ENCODE measurements at regions not wholly inside any gene's neighbourhood (a gene's known extent, or its start where the extent isn't known, plus 50 kb on each side); places are given as distances from the start of the nearest gene placed in this dataset.

DNA sequence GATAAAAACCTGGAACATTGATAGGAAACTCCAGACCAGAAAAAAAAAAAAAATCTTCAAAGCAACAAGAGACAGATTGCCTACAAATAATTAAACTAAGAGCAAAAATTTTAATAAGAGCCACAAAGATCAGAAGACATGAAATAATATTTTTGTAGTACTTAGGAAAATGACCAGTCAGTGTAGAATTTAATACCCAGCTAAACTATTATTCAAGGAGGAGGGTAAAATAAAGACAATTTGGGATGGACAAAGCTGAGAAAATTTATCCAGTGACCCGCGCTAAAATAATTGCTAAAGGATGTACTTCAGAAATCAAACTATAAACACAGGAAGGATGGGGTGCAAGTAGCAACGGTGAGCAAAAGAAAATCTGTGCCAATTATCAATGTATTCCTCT is 133.2 kb downstream of the AQP9 start:
- Histone ChIP-seq H3K36me3 (ENCODE audit: control insufficient read depth, insufficient read depth, low read length) (no peaks in the 10 kb centered on the region), H3K9me3 (ENCODE audit: control insufficient read depth, insufficient read depth, low read length) (no peaks in the 10 kb centered on the region), H3K27ac (ENCODE audit: low read length) (no peak overlapping the region), H3K27me3 (ENCODE audit: control insufficient read depth, insufficient read depth, low read length) (no peaks in the 10 kb centered on the region), H3K4me1 (ENCODE audit: control insufficient read depth, insufficient read depth, low read length) (no peaks in the 10 kb centered on the region), H3K4me3 (ENCODE audit: low read length) (no peak overlapping the region)
- WGBS (ENCODE audit: insufficient coverage, insufficient read length) = no CpG with 5 or more reads among the region's 3 CpGs
- DNase-seq (ENCODE audit: low read depth, low spot score) = no peak

DNA sequence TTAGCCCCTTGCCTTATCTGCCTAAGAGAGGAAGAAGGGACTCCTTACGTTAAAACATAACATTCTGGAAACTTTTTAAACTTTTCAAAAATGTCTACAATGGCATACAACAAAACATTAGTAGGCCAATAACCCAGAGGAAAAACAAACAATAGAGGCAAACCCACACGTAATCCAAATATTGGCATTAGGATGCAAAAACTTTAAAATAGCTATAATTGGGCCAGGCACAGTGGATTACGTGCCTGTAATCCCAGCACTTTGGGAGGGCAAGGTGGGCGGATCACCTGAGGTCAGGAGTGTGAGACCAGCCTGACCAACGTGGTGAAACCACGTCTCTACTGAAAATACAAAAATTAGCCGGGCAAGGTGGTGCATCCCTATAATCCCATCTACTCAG is 134.9 kb downstream of the AQP9 start:
- Histone ChIP-seq H3K9me3 (ENCODE audit: control insufficient read depth, insufficient read depth, low read length) (no peaks in the 10 kb centered on the region), H3K4me1 (ENCODE audit: control insufficient read depth, insufficient read depth, low read length) (no peaks in the 10 kb centered on the region), H3K4me3 (ENCODE audit: low read length) (no peak overlapping the region), H3K36me3 (ENCODE audit: control insufficient read depth, insufficient read depth, low read length) (no peaks in the 10 kb centered on the region), H3K27ac (ENCODE audit: low read length) (no peak overlapping the region), H3K27me3 (ENCODE audit: control insufficient read depth, insufficient read depth, low read length) (no peaks in the 10 kb centered on the region)
- no peak for DNase-seq (ENCODE audit: low read depth, low spot score)
- WGBS (ENCODE audit: insufficient coverage, insufficient read length) = no CpG with 5 or more reads among the region's 7 CpGs

DNA sequence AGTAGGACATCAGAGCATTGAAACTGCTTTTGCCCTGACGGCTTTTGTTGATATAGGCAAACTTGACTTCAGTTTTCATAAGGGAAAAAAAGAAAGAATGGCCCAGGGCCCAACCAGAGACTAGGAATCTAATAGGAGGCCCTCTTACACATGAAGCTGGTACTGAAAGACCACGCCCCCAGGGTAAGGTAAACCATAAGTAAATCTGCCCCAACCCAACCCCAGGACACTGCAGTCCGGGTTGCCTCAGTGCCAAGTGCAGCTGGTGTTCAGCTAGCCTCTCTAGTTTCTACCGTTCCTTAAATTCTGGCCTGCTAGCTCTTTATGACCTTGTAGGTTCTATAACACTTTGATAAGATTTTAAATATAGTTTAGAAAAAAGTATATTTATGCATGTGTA is 136.7 kb downstream of the AQP9 start:
- WGBS (ENCODE audit: insufficient coverage, insufficient read length) = no CpG with 5 or more reads among the region's 4 CpGs
- Histone ChIP-seq H3K4me1 (ENCODE audit: control insufficient read depth, insufficient read depth, low read length) (no peaks in the 10 kb centered on the region), H3K9me3 (ENCODE audit: control insufficient read depth, insufficient read depth, low read length) (no peaks in the 10 kb centered on the region), H3K4me3 (ENCODE audit: low read length) (no peak overlapping the region), H3K36me3 (ENCODE audit: control insufficient read depth, insufficient read depth, low read length) (no peaks in the 10 kb centered on the region), H3K27ac (ENCODE audit: low read length) (no peak overlapping the region), H3K27me3 (ENCODE audit: control insufficient read depth, insufficient read depth, low read length) (no peaks in the 10 kb centered on the region)
- no peak for DNase-seq (ENCODE audit: low read depth, low spot score)

DNA sequence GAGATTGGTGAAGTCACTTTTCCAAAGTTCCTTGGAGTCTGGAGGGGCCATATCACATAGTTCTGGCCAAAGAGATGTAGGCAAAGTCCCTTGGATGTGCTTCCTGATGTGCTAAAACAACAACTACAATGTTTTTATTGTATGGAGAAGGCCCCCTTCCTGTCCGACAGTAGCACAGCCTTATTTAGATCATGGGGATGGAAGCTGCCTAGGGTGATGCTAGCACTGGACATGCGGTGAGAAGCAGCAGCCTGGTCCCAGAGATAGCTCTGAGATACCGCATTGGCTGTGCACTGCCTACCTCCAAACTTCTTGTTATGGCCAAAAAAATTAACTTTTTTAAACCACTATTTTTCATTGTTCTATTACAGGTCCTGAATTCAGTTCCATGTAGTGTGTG is 137.6 kb downstream of the AQP9 start:
- Histone ChIP-seq H3K4me1 (ENCODE audit: control insufficient read depth, insufficient read depth, low read length) (no peaks in the 10 kb centered on the region), H3K27ac (ENCODE audit: low read length) (no peak overlapping the region), H3K4me3 (ENCODE audit: low read length) (no peak overlapping the region), H3K36me3 (ENCODE audit: control insufficient read depth, insufficient read depth, low read length) (no peaks in the 10 kb centered on the region), H3K27me3 (ENCODE audit: control insufficient read depth, insufficient read depth, low read length) (no peaks in the 10 kb centered on the region), H3K9me3 (ENCODE audit: control insufficient read depth, insufficient read depth, low read length) (no peaks in the 10 kb centered on the region)
- no peak for DNase-seq (ENCODE audit: low read depth, low spot score)
- whole genome bisulfite sequencing (ENCODE audit: insufficient coverage, insufficient read length) = no CpG with 5 or more reads among the region's 3 CpGs

DNA sequence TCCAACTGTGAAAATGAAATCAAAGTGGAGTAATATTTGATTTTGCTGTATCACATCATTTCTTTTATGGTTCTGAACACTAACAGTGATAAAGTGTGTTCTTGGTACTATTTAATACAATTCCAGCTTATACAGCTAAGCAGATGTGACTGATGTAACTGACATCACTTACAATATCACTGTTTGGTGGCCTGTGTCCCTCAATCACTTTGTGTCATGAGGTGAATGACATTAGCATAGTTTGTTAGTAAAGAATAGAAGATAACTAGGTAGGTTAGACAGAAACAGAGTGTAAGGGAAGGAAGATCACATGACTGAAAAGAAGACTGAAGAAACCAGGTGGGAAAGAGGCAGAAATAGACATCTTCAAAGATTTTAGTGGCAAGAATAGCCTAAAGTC is 138.7 kb downstream of the AQP9 start:
- no peak overlapping the region for H3K4me3 ChIP-seq (ENCODE audit: low read length)
- no peaks in the 10 kb centered on the region for H3K36me3 ChIP-seq (ENCODE audit: control insufficient read depth, insufficient read depth, low read length)
- H3K9me3 ChIP-seq (ENCODE audit: control insufficient read depth, insufficient read depth, low read length) = no peaks in the 10 kb centered on the region
- H3K27me3 ChIP-seq (ENCODE audit: control insufficient read depth, insufficient read depth, low read length) = no peaks in the 10 kb centered on the region
- H3K4me1 ChIP-seq (ENCODE audit: control insufficient read depth, insufficient read depth, low read length) = no peaks in the 10 kb centered on the region
- DNase-seq (ENCODE audit: low read depth, low spot score) = no peak
- no peak overlapping the region for H3K27ac ChIP-seq (ENCODE audit: low read length)

DNA sequence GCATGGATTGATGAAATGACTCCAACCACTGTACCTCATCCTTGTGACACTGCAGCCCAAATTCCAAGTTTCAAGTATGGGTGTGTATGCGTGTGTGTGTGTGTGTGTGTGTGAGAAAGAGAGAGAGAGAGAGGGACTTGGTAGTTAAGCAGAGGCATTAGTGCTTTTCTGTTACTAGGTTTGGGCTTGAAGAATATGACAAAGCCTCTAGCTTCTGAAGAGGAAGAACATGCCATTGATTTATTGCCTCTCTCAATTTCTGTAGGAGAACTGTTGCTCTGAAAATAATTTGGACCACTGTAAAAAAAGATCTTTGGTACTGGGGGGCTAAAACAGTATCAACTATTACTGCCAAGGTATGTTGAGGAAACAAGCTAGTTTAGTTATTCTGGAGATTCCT is 139.2 kb downstream of the AQP9 start:
- WGBS (ENCODE audit: insufficient coverage, insufficient read length) = no CpG with 5 or more reads among the region's 1 CpG
- Histone ChIP-seq H3K27ac (ENCODE audit: low read length) (no peak overlapping the region), H3K9me3 (ENCODE audit: control insufficient read depth, insufficient read depth, low read length) (no peaks in the 10 kb centered on the region), H3K4me1 (ENCODE audit: control insufficient read depth, insufficient read depth, low read length) (no peaks in the 10 kb centered on the region), H3K36me3 (ENCODE audit: control insufficient read depth, insufficient read depth, low read length) (no peaks in the 10 kb centered on the region), H3K4me3 (ENCODE audit: low read length) (no peak overlapping the region), H3K27me3 (ENCODE audit: control insufficient read depth, insufficient read depth, low read length) (no peaks in the 10 kb centered on the region)
- no peak for DNase-seq (ENCODE audit: low read depth, low spot score)

DNA sequence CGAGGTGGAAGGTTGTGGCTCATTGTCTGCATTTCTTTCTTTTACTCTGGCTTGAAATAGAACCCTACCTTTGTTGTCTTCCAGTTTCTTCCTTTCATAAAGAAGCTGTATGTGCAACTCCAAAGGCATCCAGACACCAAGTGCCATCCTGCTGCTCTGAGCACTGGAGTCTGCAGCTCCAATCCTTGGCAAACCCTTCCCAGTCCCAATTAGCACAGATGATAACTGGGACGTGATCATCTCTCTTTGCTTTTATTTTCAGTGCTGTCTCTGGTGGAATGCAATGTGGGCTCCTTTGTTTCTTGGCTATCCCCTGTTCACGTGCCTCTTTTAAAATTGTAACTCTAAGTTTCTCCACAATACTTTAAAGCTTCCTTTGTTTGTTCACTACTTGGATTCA is 140.9 kb downstream of the AQP9 start:
- no peaks in the 10 kb centered on the region for H3K36me3 ChIP-seq (ENCODE audit: control insufficient read depth, insufficient read depth, low read length)
- no peaks in the 10 kb centered on the region for H3K9me3 ChIP-seq (ENCODE audit: control insufficient read depth, insufficient read depth, low read length)
- H3K4me1 ChIP-seq (ENCODE audit: control insufficient read depth, insufficient read depth, low read length) = no peaks in the 10 kb centered on the region
- H3K27me3 ChIP-seq (ENCODE audit: control insufficient read depth, insufficient read depth, low read length) = no peaks in the 10 kb centered on the region
- WGBS (ENCODE audit: insufficient coverage, insufficient read length) = no CpG with 5 or more reads among the region's 3 CpGs
- H3K27ac ChIP-seq (ENCODE audit: low read length) = no peak overlapping the region
- DNase-seq (ENCODE audit: low read depth, low spot score) = no peak
- no peak overlapping the region for H3K4me3 ChIP-seq (ENCODE audit: low read length)

DNA sequence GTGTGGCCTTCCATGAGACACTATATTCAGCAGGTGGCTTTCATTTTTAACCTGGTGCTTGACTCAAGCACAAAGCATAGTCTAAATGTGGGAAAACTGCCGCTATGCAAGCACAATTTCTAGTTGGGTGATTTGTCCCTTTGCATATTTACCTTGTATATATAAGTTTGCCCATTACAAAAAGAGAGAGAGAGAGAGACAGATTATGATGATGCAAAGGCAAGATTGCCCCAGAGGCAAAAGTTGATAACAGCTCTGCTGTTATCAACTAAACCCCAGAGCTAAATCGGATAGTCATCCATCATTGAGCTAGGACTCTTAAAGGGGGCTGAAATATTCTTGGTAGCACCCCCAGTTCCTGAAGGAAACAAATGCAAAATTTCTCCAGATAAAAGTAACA is 141.5 kb downstream of the AQP9 start:
- Histone ChIP-seq H3K36me3 (ENCODE audit: control insufficient read depth, insufficient read depth, low read length) (no peaks in the 10 kb centered on the region), H3K4me3 (ENCODE audit: low read length) (no peak overlapping the region), H3K27me3 (ENCODE audit: control insufficient read depth, insufficient read depth, low read length) (no peaks in the 10 kb centered on the region), H3K4me1 (ENCODE audit: control insufficient read depth, insufficient read depth, low read length) (no peaks in the 10 kb centered on the region), H3K9me3 (ENCODE audit: control insufficient read depth, insufficient read depth, low read length) (no peaks in the 10 kb centered on the region), H3K27ac (ENCODE audit: low read length) (no peak overlapping the region)
- DNase-seq (ENCODE audit: low read depth, low spot score) = no peak
- WGBS (ENCODE audit: insufficient coverage, insufficient read length) = no CpG with 5 or more reads among the region's 2 CpGs

DNA sequence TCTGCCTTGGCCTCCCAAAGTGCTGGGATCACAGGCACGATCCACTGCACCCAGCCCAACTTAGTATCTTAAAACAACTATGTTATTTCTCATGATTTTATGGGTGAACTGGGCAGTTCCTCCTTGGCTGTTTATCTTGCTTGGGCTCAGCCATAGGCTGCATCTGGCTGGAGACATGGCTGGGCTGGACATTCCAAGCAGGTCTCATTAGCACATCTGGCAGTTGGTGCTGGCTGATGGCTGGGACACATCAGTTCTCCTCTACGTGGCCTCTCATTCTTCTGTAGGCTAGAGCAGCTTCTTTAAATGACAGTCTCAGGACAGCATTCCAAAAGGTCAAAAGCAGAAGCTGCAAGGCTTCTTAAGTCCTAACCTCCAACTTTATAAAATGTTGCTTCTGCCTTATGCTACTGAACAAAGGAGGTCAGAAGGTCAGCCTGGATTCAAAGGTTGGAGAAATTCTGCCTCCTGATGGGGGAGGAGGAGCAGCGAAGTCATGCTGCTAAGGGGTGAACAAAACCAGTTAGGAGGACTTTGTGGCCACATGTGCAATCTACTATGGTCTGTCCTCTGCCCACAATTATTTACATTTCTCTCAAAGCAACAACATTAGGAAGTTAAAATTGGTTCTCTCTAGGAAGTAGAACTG is 144.0 kb downstream of the AQP9 start:
- no peak overlapping the region for H3K4me3 ChIP-seq (ENCODE audit: low read length)
- no peaks in the 10 kb centered on the region for H3K36me3 ChIP-seq (ENCODE audit: control insufficient read depth, insufficient read depth, low read length)
- H3K9me3 ChIP-seq (ENCODE audit: control insufficient read depth, insufficient read depth, low read length) = no peaks in the 10 kb centered on the region
- no CpG with 5 or more reads among the region's 3 CpGs for WGBS (ENCODE audit: insufficient coverage, insufficient read length)
- DNase-seq (ENCODE audit: low read depth, low spot score) = no peak
- H3K27ac ChIP-seq (ENCODE audit: low read length) = no peak overlapping the region
- no peaks in the 10 kb centered on the region for H3K27me3 ChIP-seq (ENCODE audit: control insufficient read depth, insufficient read depth, low read length)
- no peaks in the 10 kb centered on the region for H3K4me1 ChIP-seq (ENCODE audit: control insufficient read depth, insufficient read depth, low read length)

DNA sequence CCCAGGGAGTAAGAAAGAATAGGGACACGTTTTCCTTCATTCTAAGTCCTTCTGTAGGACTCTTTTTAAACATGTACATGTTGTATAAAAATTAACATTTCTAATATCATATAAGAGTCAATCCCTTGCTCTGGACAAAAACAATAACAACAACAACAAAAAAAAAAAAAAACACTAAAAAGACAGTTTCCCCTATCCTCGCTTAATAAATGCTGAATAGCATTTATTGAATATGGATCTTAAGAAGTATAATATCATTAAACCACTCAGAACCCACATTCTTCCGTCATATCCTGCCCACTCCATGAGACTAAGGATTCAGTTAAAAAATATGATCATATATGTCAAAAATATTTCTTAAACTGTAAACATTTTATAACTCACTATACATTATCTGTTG is 145.1 kb downstream of the AQP9 start:
- H3K4me1 ChIP-seq (ENCODE audit: control insufficient read depth, insufficient read depth, low read length) = no peaks in the 10 kb centered on the region
- WGBS (ENCODE audit: insufficient coverage, insufficient read length) = no CpG with 5 or more reads among the region's 3 CpGs
- H3K4me3 ChIP-seq (ENCODE audit: low read length) = no peak overlapping the region
- no peak overlapping the region for H3K27ac ChIP-seq (ENCODE audit: low read length)
- no peak for DNase-seq (ENCODE audit: low read depth, low spot score)
- H3K9me3 ChIP-seq (ENCODE audit: control insufficient read depth, insufficient read depth, low read length) = no peaks in the 10 kb centered on the region
- H3K27me3 ChIP-seq (ENCODE audit: control insufficient read depth, insufficient read depth, low read length) = no peaks in the 10 kb centered on the region
- no peaks in the 10 kb centered on the region for H3K36me3 ChIP-seq (ENCODE audit: control insufficient read depth, insufficient read depth, low read length)

DNA sequence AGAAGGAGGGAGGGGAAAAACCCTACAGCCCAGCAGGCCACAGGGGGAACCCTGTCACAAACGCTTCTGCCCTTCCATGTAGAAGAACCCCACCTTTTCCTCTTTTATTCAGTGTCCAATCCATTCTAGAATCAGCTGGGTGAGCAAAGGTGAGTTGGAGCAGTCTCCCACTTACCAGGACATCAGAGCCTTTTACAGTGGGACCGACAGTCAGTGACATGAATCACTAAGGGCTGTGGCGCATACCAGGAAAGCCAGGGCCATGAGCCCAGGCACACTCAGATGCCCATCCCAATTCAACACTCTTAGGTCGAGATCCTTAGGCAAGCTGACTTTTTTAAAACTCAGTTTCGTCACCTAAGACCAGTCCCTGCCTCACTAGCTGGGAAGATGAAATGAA is 146.1 kb downstream of the AQP9 start:
- Histone ChIP-seq H3K36me3 (ENCODE audit: control insufficient read depth, insufficient read depth, low read length) (no peaks in the 10 kb centered on the region), H3K9me3 (ENCODE audit: control insufficient read depth, insufficient read depth, low read length) (no peaks in the 10 kb centered on the region), H3K27me3 (ENCODE audit: control insufficient read depth, insufficient read depth, low read length) (no peaks in the 10 kb centered on the region), H3K4me1 (ENCODE audit: control insufficient read depth, insufficient read depth, low read length) (no peaks in the 10 kb centered on the region), H3K27ac (ENCODE audit: low read length) (no peak overlapping the region), H3K4me3 (ENCODE audit: low read length) (no peak overlapping the region)
- DNase-seq (ENCODE audit: low read depth, low spot score) = no peak
- WGBS (ENCODE audit: insufficient coverage, insufficient read length) = no CpG with 5 or more reads among the region's 5 CpGs
